ENCODE measurements at regions not wholly inside any gene's neighbourhood (a gene's known extent, or its start where the extent isn't known, plus 50 kb on each side); places are given as distances from the start of the nearest gene placed in this dataset.

- DNase-seq (no peak), ATAC-seq (ENCODE audit: insufficient read depth, low FRiP score) (no peak)
- Histone ChIP-seq H3K27me3 (ENCODE audit: control insufficient read depth in 3 of 3, insufficient read depth in 3 of 3, low read length in 2 of 3) (no peaks in the 10 kb centered on the region), H3K36me3 (ENCODE audit: control insufficient read depth in 4 of 4, insufficient read depth in 4 of 4, low read length in 4 of 4) (no peaks in the 10 kb centered on the region), H3K9ac (ENCODE audit: insufficient read depth in 1 of 2, low read length in 2 of 2) (no peak overlapping the region), H3K4me3 (no peak overlapping the region), H3K9me3 (ENCODE audit: control insufficient read depth in 4 of 4, insufficient read depth in 3 of 4, low read length in 3 of 4) (no peaks in the 10 kb centered on the region), H3K27ac (ENCODE audit: low read depth in 1 of 2, low read length in 1 of 2) (no peak overlapping the region), H3K4me1 (ENCODE audit: control insufficient read depth in 5 of 5, insufficient read depth in 5 of 5, low read length in 5 of 5) (peaks cover 0 to 2% (median 0%) of the 10 kb centered on the region in 5 donors)
- WGBS, 2 donors = 55 to 66% methylated on average over 3 of the region's 3 CpGs
- TF ChIP-seq CTCF (IDR thresholded peaks at IDR 0.05; ENCODE audit: control extremely low read depth, extremely low read depth) = no peak
These were observed 764.5 kb upstream of the TENM3 start for GRCh38 chr4:181478656-181479055.

GRCh38 chr4:181479141-181479540 is 764.1 kb upstream of the TENM3 start:
- WGBS, 2 donors = 78 to 86% methylated on average over 2 of the region's 2 CpGs
- peaks cover 0 to 2% (median 0%) of the 10 kb centered on the region in 5 donors for H3K4me1 ChIP-seq (ENCODE audit: control insufficient read depth in 5 of 5, insufficient read depth in 5 of 5, low read length in 5 of 5)
- ATAC-seq (ENCODE audit: insufficient read depth, low FRiP score) (no peak), DNase-seq (no peak)
- no peaks in the 10 kb centered on the region for H3K9me3 ChIP-seq (ENCODE audit: control insufficient read depth in 4 of 4, insufficient read depth in 3 of 4, low read length in 3 of 4)
- no peaks in the 10 kb centered on the region for H3K27me3 ChIP-seq (ENCODE audit: control insufficient read depth in 3 of 3, insufficient read depth in 3 of 3, low read length in 2 of 3)
- no peak for TF ChIP-seq CTCF (IDR thresholded peaks at IDR 0.05; ENCODE audit: control extremely low read depth, extremely low read depth)
- H3K36me3 ChIP-seq (ENCODE audit: control insufficient read depth in 4 of 4, insufficient read depth in 4 of 4, low read length in 4 of 4) = no peaks in the 10 kb centered on the region
- no peak overlapping the region for H3K9ac ChIP-seq (ENCODE audit: insufficient read depth in 1 of 2, low read length in 2 of 2)
- H3K27ac ChIP-seq (ENCODE audit: low read depth in 1 of 2, low read length in 1 of 2) = no peak overlapping the region
- no peak overlapping the region for H3K4me3 ChIP-seq

GRCh38 chr4:181484396-181484795 is 758.8 kb upstream of the TENM3 start:
- Histone ChIP-seq H3K27ac (ENCODE audit: low read depth in 1 of 2, low read length in 1 of 2) (no peak overlapping the region), H3K36me3 (ENCODE audit: control insufficient read depth in 4 of 4, insufficient read depth in 4 of 4, low read length in 4 of 4) (no peaks in the 10 kb centered on the region), H3K4me3 (no peak overlapping the region), H3K4me1 (ENCODE audit: control insufficient read depth in 5 of 5, insufficient read depth in 5 of 5, low read length in 5 of 5) (peaks cover 0 to 3% (median 0%) of the 10 kb centered on the region in 5 donors), H3K9ac (ENCODE audit: insufficient read depth in 1 of 2, low read length in 2 of 2) (no peak overlapping the region), H3K9me3 (ENCODE audit: control insufficient read depth in 4 of 4, insufficient read depth in 3 of 4, low read length in 3 of 4) (no peaks in the 10 kb centered on the region), H3K27me3 (ENCODE audit: control insufficient read depth in 3 of 3, insufficient read depth in 3 of 3, low read length in 2 of 3) (no peaks in the 10 kb centered on the region)
- ATAC-seq (ENCODE audit: insufficient read depth, low FRiP score) = no peak
- 89 to 94% methylated on average over 1 of the region's 1 CpG for WGBS, 2 donors
- TF ChIP-seq CTCF (IDR thresholded peaks at IDR 0.05; ENCODE audit: control extremely low read depth, extremely low read depth) = no peak
- no peak for DNase-seq

GRCh38 chr4:181488926-181489325 is 754.3 kb upstream of the TENM3 start:
- H3K27ac ChIP-seq (ENCODE audit: low read depth in 1 of 2, low read length in 1 of 2) = no peak overlapping the region
- no peaks in the 10 kb centered on the region for H3K27me3 ChIP-seq (ENCODE audit: control insufficient read depth in 3 of 3, insufficient read depth in 3 of 3, low read length in 2 of 3)
- no peak overlapping the region for H3K9ac ChIP-seq (ENCODE audit: insufficient read depth in 1 of 2, low read length in 2 of 2)
- no peaks in the 10 kb centered on the region for H3K36me3 ChIP-seq (ENCODE audit: control insufficient read depth in 4 of 4, insufficient read depth in 4 of 4, low read length in 4 of 4)
- DNase-seq (no peak), ATAC-seq (ENCODE audit: insufficient read depth, low FRiP score) (no peak)
- no peak overlapping the region for H3K4me3 ChIP-seq
- no peak for TF ChIP-seq CTCF (IDR thresholded peaks at IDR 0.05; ENCODE audit: control extremely low read depth, extremely low read depth)
- H3K9me3 ChIP-seq (ENCODE audit: control insufficient read depth in 4 of 4, insufficient read depth in 3 of 4, low read length in 3 of 4) = no peaks in the 10 kb centered on the region
- peaks cover 0 to 3% (median 0%) of the 10 kb centered on the region in 5 donors for H3K4me1 ChIP-seq (ENCODE audit: control insufficient read depth in 5 of 5, insufficient read depth in 5 of 5, low read length in 5 of 5)
